Dermis microvascular lymphatic vessel endothelial cell (primary cell): ENCODE measurements at regions not wholly inside any gene's neighbourhood (a gene's known extent, or its start where the extent isn't known, plus 50 kb on each side); places are given as distances from the start of the nearest gene placed in this dataset.
"Not testable (repeated sequence)": the region's sequence is repeated elsewhere in the genome, so short reads cannot be mapped to it uniquely, and the experiment has no call there.

Source experiments
- DNase-seq, 2 donors: peaks; one replicate each; pipeline versions ENCODE4 v3.0.0 to v3.0.0-alpha.2; 2010; ENCODE audit warnings: low read depth in 2 of 2

GRCh38 chr7:81887098-81888090, 117.5 kb upstream of the HGF start:
- DNase-seq, result peak; percentile 55 to 90

GRCh38 chr7:81886211-81886764, 116.4 kb upstream of the HGF start:
- peak in 1 of 2 donors; percentile 17 for DNase-seq

GRCh38 chr7:81884817-81885216, 115.0 kb upstream of the HGF start:
- DNase-seq, result no peak

GRCh38 chr7:81883801-81884393, 114.0 kb upstream of the HGF start:
- no peak for DNase-seq

GRCh38 chr7:81882086-81882485, 112.2 kb upstream of the HGF start:
- peak; percentile 5 to 51 for DNase-seq

GRCh38 chr7:81877890-81878289, 108.0 kb upstream of the HGF start:
- DNase-seq, result no peak

- DNase-seq, result no peak
These were observed 103.7 kb upstream of the HGF start for GRCh38 chr7:81873559-81873958.

- no peak for DNase-seq
These were observed 101.9 kb upstream of the HGF start for GRCh38 chr7:81871606-81872265.

- DNase-seq, result no peak
These were observed 100.8 kb upstream of the HGF start for GRCh38 chr7:81870608-81871007.

GRCh38 chr7:81869670-81870069, 99.8 kb upstream of the HGF start:
- DNase-seq, result no peak

- no peak for DNase-seq
These were observed 95.9 kb upstream of the HGF start for GRCh38 chr7:81865754-81866153.

- no peak for DNase-seq
These were observed 89.6 kb upstream of the HGF start for GRCh38 chr7:81859433-81859832.

- peak in 1 of 2 donors; percentile 2 for DNase-seq
These were observed 89.0 kb upstream of the HGF start for GRCh38 chr7:81858820-81859219.

- DNase-seq, result no peak
These were observed 87.5 kb upstream of the HGF start for GRCh38 chr7:81857385-81857784.

GRCh38 chr7:81854518-81854917, 84.7 kb upstream of the HGF start:
- DNase-seq, result no peak

- DNase-seq, result no peak
These were observed 82.9 kb upstream of the HGF start for GRCh38 chr7:81852701-81853100.

GRCh38 chr7:81851413-81851812, 81.6 kb upstream of the HGF start:
- no peak for DNase-seq

GRCh38 chr7:81846398-81846797, 76.6 kb upstream of the HGF start:
- peak; percentile 80 to 81 for DNase-seq

- DNase-seq, result peak in 1 of 2 donors; percentile 17
These were observed 75.9 kb upstream of the HGF start for GRCh38 chr7:81845744-81846241.

GRCh38 chr7:81843657-81844056, 73.8 kb upstream of the HGF start:
- not testable (repeated sequence) for DNase-seq

GRCh38 chr7:81842361-81842760, 72.5 kb upstream of the HGF start:
- DNase-seq, result no peak
